MM.1S (cell line): ENCODE measurements at regions not wholly inside any gene's neighbourhood (a gene's known extent, or its start where the extent isn't known, plus 50 kb on each side); places are given as distances from the start of the nearest gene placed in this dataset.
"Not testable (repeated sequence)": the region's sequence is repeated elsewhere in the genome, so short reads cannot be mapped to it uniquely, and the experiment has no call there.

Experiments
- DNase-seq: peaks from one replicate; pipeline ENCODE4 v3.0.0-alpha.2; 2015
- H2AFZ ChIP-seq: fragments of 300-600 bp; sonication (generic); 2 replicates; pipeline ENCODE4 v1.6.0; 2016; ENCODE audit warnings: antibody characterized with exemption, low read length
- H3F3A ChIP-seq: fragments of 300-600 bp; sonication (generic); 2 replicates; pipeline ENCODE4 v1.6.1; 2016; ENCODE audit warnings: mild to moderate bottlenecking, antibody characterized with exemption, low read length, moderate library complexity, mixed read lengths; ENCODE audit not compliant: insufficient read depth
- H3K27ac ChIP-seq: fragments of 300-600 bp; sonication (generic); 2 replicates; pipeline ENCODE4 v1.5.1; 2016; ENCODE audit warnings: mild to moderate bottlenecking, low read length
- H3K27me3 ChIP-seq: fragments of 300-600 bp; sonication (generic); replicated peaks from 2 replicates; pipeline ENCODE4 v1.6.0; 2016; ENCODE audit warnings: low read length; ENCODE audit not compliant: insufficient read depth
- H3K36me3 ChIP-seq: fragments of 300-600 bp; sonication (generic); replicated peaks from 2 replicates; pipeline ENCODE4 v1.6.1; 2016; ENCODE audit warnings: mild to moderate bottlenecking, low read length, mixed read lengths; ENCODE audit not compliant: insufficient read depth
- H3K4me1 ChIP-seq: fragments of 300-600 bp; sonication (generic); 2 replicates; pipeline ENCODE4 v1.6.1; 2016; ENCODE audit warnings: low read length, mixed read lengths
- H3K4me2 ChIP-seq: fragments of 300-600 bp; sonication (generic); 2 replicates; pipeline ENCODE4 v1.6.0; 2016; ENCODE audit warnings: low read depth, low read length
- H3K4me3 ChIP-seq: fragments of 300-600 bp; sonication (generic); 2 replicates; pipeline ENCODE4 v1.5.1; 2016; ENCODE audit warnings: low read length, mixed read lengths
- H3K79me2 ChIP-seq: fragments of 300-600 bp; sonication (generic); 2 replicates; pipeline ENCODE4 v1.6.1; 2016; ENCODE audit warnings: mixed run types, low read length, mixed read lengths
- H3K9ac ChIP-seq: fragments of 300-600 bp; sonication (generic); 2 replicates; pipeline ENCODE4 v1.6.1; 2016; ENCODE audit warnings: low read length, mixed read lengths
- H3K9me2 ChIP-seq: fragments of 300-600 bp; sonication (generic); replicated peaks from 2 replicates; pipeline ENCODE4 v1.6.1; 2016; ENCODE audit warnings: mild to moderate bottlenecking, low read length, mixed read lengths; ENCODE audit not compliant: insufficient read depth
- H3K9me3 ChIP-seq: fragments of 300-600 bp; sonication (generic); replicated peaks from 2 replicates; pipeline ENCODE4 v1.6.1; 2016; ENCODE audit warnings: mild to moderate bottlenecking, low read length, mixed read lengths; ENCODE audit not compliant: insufficient read depth
- H4K20me1 ChIP-seq: fragments of 300-600 bp; sonication (generic); 2 replicates; pipeline ENCODE4 v1.6.1; 2016; ENCODE audit warnings: mild to moderate bottlenecking, low read length, moderate library complexity, mixed read lengths; ENCODE audit not compliant: insufficient read depth
- EZH2 ChIP-seq: fragments of 300-600 bp; sonication (generic); optimal IDR thresholded peaks from 2 replicates; pipeline ENCODE3; 2017; ENCODE audit warnings: low read depth, mild to moderate bottlenecking, antibody characterized with exemption, low read length, mixed read lengths
- EZH2phosphoT487 ChIP-seq: fragments of 300-600 bp; sonication (generic); IDR thresholded peaks from 2 replicates; pipeline ENCODE4 v1.6.1; 2018; ENCODE audit warnings: antibody characterized with exemption, low read length
- TF ChIP-seq, protein P1 (sequence below): fragments of 300-600 bp; sonication (generic); IDR thresholded peaks from 2 replicates; pipeline ENCODE4 v1.5.1; 2016; ENCODE audit warnings: antibody characterized with exemption, low read length, mixed read lengths

DNA sequence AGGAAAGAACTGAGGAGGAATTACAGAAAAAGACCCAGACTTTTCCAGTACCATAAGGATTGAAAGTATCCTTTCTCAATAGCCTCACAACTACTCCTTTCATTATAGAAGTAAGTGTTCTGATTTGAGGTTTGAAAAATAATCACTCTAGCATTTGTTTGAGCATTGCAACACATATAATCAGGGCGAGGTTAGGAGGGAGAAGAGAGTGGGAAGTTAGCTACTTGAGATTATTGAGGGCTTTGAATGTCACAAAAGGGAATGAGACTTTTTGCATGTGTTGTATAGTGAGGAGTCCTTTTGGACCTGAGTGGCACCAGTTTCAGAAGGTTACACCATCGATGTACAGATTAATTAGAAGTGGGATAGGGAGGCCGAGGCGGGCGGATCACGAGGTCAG, 65.2 kb upstream of the TNIK start:
- Histone ChIP-seq H3K9ac (no peak overlapping the region), H3K36me3 (no peaks in the 10 kb centered on the region), H3K9me2 (no peaks in the 10 kb centered on the region), H3K4me2 (no peak overlapping the region), H3K4me1 (no peaks in the 10 kb centered on the region), H3K27ac (no peak overlapping the region), H3F3A (no peaks in the 10 kb centered on the region), H3K9me3 (no peaks in the 10 kb centered on the region), H4K20me1 (no peaks in the 10 kb centered on the region), H2AFZ (no peak overlapping the region), H3K27me3 (no peaks in the 10 kb centered on the region), H3K4me3 (no peak overlapping the region), H3K79me2 (no peaks in the 10 kb centered on the region)
- TF ChIP-seq EZH2phosphoT487 = no peak
- TF ChIP-seq, protein P1, sequence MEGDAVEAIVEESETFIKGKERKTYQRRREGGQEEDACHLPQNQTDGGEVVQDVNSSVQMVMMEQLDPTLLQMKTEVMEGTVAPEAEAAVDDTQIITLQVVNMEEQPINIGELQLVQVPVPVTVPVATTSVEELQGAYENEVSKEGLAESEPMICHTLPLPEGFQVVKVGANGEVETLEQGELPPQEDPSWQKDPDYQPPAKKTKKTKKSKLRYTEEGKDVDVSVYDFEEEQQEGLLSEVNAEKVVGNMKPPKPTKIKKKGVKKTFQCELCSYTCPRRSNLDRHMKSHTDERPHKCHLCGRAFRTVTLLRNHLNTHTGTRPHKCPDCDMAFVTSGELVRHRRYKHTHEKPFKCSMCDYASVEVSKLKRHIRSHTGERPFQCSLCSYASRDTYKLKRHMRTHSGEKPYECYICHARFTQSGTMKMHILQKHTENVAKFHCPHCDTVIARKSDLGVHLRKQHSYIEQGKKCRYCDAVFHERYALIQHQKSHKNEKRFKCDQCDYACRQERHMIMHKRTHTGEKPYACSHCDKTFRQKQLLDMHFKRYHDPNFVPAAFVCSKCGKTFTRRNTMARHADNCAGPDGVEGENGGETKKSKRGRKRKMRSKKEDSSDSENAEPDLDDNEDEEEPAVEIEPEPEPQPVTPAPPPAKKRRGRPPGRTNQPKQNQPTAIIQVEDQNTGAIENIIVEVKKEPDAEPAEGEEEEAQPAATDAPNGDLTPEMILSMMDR = no peak
- TF ChIP-seq EZH2 = no peak
- DNase-seq = no peak

DNA sequence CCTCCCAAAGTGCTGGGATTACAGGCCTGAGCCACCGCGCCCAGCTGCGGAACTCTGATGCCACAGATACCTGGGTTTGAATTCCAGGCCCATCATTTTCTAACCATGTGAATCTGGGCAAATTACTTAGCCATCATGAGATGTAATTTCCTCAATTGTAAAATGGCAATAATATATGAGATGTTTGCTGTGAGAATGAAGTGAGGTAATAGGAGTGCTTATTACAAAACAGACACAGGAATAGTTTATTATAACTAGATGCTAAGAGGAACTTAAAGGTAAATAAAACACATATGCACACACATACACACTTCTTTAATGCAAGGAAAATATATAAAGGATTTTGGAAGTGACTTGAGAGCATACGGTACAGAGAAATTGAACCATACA, 64.7 kb upstream of the TNIK start:
- H3K4me2 ChIP-seq = no peak overlapping the region
- no peak overlapping the region for H3K4me3 ChIP-seq
- H3K9ac ChIP-seq = no peak overlapping the region
- no peaks in the 10 kb centered on the region for H3K9me2 ChIP-seq
- TF ChIP-seq EZH2phosphoT487 = no peak
- TF ChIP-seq, protein P1 = no peak
- TF ChIP-seq EZH2 = no peak
- no peak overlapping the region for H2AFZ ChIP-seq
- H3K9me3 ChIP-seq = no peaks in the 10 kb centered on the region
- H3F3A ChIP-seq = no peaks in the 10 kb centered on the region
- H3K4me1 ChIP-seq = no peaks in the 10 kb centered on the region
- DNase-seq = no peak
- H3K27me3 ChIP-seq = no peaks in the 10 kb centered on the region
- H4K20me1 ChIP-seq = no peaks in the 10 kb centered on the region
- H3K36me3 ChIP-seq = no peaks in the 10 kb centered on the region
- no peaks in the 10 kb centered on the region for H3K79me2 ChIP-seq
- no peak overlapping the region for H3K27ac ChIP-seq

DNA sequence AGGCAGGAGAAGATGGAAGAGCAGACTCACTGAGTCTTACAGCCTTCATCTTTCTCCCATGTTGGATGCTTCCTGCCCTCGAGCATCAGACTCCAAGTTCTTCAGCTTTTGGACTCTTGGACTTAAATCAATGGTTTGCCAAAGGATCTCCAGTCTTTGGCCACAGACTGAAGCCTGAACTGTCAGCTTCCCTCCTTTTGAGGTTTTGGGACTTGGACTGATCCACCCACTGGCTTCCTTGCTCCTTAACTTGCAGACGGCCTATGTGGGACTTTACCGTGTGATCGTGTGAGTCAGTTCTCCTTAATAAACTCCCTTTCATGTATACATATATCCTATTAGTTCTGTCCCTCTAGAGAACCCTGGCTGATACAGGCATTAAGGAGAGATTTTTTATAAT, 62.4 kb upstream of the TNIK start:
- no peaks in the 10 kb centered on the region for H3K79me2 ChIP-seq
- no peak overlapping the region for H2AFZ ChIP-seq
- H3F3A ChIP-seq = no peaks in the 10 kb centered on the region
- H4K20me1 ChIP-seq = no peaks in the 10 kb centered on the region
- no peaks in the 10 kb centered on the region for H3K9me2 ChIP-seq
- H3K27ac ChIP-seq = no peak overlapping the region
- no peaks in the 10 kb centered on the region for H3K27me3 ChIP-seq
- no peaks in the 10 kb centered on the region for H3K4me1 ChIP-seq
- H3K36me3 ChIP-seq = no peaks in the 10 kb centered on the region
- H3K4me2 ChIP-seq = no peak overlapping the region
- no peak for DNase-seq
- TF ChIP-seq, protein P1 = no peak
- TF ChIP-seq EZH2phosphoT487 (no peak), EZH2 (no peak)
- no peak overlapping the region for H3K9ac ChIP-seq
- no peak overlapping the region for H3K4me3 ChIP-seq
- H3K9me3 ChIP-seq = no peaks in the 10 kb centered on the region

DNA sequence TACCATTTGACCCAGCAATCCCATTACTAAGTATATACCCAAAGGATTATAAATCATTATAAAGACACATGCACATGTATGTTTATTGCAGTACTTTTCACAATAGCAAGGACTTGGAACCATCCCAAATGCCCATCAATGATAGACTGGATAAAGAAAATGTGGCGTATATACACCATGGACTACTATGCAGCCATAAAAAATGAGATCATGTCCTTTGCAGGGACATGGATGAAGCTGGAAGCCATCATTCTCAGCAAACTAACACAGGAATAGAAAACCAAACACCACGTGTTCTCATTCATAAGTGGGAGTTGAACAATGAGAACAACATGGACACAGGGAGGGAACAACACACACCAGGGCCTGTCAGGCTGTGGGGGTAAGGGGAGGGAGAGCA, 59.2 kb upstream of the TNIK start:
- not testable (repeated sequence) for H3K9me2 ChIP-seq

More for the DNA sequence above, 59.2 kb upstream of the TNIK start:
- H3K4me1 ChIP-seq, H3K9ac ChIP-seq, H3K4me2 ChIP-seq, H3K4me3 ChIP-seq, H3K79me2 ChIP-seq, DNase-seq, H3F3A ChIP-seq, H3K9me3 ChIP-seq, H3K36me3 ChIP-seq, H3K27me3 ChIP-seq, H2AFZ ChIP-seq, H4K20me1 ChIP-seq, H3K27ac ChIP-seq: not testable (repeated sequence)
